Omental fat pad (tissue), 3 donors: ENCODE measurements at regions not wholly inside any gene's neighbourhood (a gene's known extent, or its start where the extent isn't known, plus 50 kb on each side); places are given as distances from the start of the nearest gene placed in this dataset.

ENCODE experiments used
- ATAC-seq: fragments of 150-250 bp; one replicate; pipeline ENCODE4 v1.9.1; 2016; ENCODE audit warnings: mild to moderate bottlenecking, moderate library complexity; ENCODE audit not compliant: low FRiP score
- DNase-seq: peaks from one replicate; pipeline ENCODE4 v3.0.0-alpha.2; 2019; ENCODE audit warnings: low spot score
- TF ChIP-seq, protein P1 (sequence below), 3 donors: fragments of 450-650 bp; IDR thresholded peaks; one replicate each; pipeline ENCODE4 v1.5.1; 2016 to 2017; ENCODE audit warnings: antibody characterized with exemption in 3 of 3, mild to moderate bottlenecking in 3 of 3, moderate library complexity in 2 of 3

DNA sequence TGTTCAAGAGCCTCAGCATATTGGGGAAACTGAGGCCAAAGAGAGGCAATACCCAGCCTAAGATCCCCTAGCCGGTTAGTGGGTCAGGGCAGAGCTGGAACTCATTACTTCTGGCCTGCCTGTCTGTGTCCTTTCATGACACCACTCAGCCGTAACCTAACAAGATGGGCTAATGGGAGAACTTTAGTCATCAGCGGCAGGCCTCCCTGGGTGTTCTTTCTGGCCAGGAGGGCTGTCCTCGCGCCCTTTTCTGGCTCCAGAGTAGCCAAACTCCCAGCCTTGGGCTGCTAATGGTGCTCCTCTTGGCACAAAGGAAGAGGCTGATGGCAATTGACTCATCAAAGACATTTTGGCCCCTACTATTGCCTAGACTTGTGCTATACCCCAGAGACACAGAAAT, 76.6 kb downstream of the NCR2 start:
- DNase-seq (no peak), ATAC-seq (no peak)
- TF ChIP-seq, protein P1, sequence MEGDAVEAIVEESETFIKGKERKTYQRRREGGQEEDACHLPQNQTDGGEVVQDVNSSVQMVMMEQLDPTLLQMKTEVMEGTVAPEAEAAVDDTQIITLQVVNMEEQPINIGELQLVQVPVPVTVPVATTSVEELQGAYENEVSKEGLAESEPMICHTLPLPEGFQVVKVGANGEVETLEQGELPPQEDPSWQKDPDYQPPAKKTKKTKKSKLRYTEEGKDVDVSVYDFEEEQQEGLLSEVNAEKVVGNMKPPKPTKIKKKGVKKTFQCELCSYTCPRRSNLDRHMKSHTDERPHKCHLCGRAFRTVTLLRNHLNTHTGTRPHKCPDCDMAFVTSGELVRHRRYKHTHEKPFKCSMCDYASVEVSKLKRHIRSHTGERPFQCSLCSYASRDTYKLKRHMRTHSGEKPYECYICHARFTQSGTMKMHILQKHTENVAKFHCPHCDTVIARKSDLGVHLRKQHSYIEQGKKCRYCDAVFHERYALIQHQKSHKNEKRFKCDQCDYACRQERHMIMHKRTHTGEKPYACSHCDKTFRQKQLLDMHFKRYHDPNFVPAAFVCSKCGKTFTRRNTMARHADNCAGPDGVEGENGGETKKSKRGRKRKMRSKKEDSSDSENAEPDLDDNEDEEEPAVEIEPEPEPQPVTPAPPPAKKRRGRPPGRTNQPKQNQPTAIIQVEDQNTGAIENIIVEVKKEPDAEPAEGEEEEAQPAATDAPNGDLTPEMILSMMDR (IDR thresholded peaks at IDR 0.05), result no peak

DNA sequence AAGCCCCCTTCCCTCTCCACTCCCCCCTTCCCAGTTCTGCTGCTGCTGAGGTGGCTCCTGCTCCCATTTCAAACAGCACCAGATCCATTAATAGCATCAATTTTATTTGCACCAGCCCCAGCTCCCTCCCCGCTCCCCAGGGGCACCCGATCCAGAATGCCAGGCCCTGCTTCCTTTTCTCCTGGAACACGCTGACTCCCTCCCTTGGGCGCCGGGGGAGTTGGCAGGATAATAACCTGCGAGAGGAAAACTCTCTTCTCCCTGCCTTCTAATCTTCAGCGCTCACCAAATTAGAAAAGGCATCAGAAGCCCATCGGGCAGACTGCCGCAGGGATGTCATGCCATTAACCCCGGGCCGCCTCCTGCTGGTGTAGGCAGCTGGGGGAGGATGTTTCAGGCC, 77.8 kb downstream of the NCR2 start:
- TF ChIP-seq, protein P1 (IDR thresholded peaks at IDR 0.05), result no peak
- ATAC-seq, result no peak
- no peak for DNase-seq

DNA sequence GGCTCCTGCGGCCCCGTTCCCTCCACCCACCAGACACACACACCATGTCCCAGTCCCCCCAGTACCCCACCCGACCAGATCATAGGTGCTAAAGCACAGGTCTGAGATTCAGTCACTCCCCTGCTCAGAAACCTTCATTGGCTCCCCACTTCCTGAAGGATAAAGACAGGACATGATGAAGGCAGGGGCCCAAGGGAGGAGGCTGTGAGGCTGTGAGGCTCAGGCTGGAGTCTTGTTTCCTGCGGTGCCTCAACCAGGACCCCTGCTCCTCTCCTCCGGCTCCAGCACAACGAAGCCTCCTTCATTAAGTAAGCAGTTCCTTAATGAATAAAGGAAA, 81.1 kb downstream of the NCR2 start:
- DNase-seq (no peak), ATAC-seq (no peak)
- TF ChIP-seq, protein P1 (IDR thresholded peaks at IDR 0.05), result no peak

DNA sequence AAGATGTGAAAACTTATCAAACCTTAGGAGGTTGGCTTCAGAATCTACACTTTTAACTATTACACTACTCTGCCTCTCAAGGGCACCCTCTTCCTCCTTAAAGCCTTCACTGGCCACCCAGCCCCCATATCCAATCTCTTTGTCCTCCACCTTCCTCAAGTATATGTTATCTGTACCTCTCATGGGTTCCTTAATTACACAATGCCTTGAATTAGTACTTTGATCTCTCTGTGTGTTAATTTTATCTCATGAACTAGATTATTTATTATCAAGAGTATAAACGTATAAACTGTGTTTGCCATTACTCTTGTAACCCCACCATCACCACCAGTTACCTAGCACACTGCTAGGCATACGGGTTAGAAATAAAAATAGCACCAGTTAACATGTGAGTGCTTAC, 83.3 kb downstream of the NCR2 start:
- DNase-seq (no peak), ATAC-seq (no peak)
- TF ChIP-seq, protein P1 (IDR thresholded peaks at IDR 0.05), result no peak

DNA sequence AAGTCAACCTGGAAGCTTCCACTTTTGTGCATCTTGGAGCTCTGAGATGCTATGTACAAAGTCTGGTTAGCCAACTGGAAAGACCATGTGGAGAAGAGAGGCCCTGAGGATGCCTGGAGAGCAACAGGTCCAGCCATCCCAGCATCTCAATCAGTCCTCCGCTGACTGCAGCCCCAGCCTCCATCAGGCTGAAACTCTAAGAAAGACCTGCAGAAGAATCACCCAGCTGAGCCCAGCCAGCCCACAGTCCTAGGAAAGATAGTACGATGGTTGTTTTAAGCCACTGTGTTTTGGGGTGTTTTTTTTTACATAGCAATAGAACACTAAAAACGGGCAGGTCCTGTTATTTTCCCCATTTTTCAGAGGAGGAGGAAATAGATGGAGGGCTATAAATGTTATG, 84.0 kb downstream of the NCR2 start:
- DNase-seq, result no peak
- ATAC-seq, result no peak
- TF ChIP-seq, protein P1 (IDR thresholded peaks at IDR 0.05), result no peak

DNA sequence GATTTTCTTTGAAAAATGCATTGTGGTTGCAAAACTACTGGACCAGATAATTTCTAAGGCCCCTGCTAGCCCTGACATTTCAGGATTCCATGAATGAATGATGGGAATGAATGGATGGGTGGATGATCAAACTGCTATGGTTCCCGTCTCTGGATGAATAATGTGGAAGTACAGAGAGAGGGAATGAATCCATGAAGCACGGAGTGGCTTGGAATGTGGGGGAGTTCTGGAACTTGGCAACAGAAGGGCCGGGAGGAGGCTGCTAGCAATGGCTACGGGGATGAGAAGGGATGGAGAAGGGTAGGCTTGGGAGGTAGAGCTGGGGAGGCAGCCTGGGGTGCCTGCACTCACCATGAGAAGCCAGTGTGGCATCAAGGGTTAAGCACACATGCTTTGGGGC, 84.8 kb downstream of the NCR2 start:
- DNase-seq, result no peak
- no peak for ATAC-seq
- TF ChIP-seq, protein P1 (IDR thresholded peaks at IDR 0.05), result no peak

DNA sequence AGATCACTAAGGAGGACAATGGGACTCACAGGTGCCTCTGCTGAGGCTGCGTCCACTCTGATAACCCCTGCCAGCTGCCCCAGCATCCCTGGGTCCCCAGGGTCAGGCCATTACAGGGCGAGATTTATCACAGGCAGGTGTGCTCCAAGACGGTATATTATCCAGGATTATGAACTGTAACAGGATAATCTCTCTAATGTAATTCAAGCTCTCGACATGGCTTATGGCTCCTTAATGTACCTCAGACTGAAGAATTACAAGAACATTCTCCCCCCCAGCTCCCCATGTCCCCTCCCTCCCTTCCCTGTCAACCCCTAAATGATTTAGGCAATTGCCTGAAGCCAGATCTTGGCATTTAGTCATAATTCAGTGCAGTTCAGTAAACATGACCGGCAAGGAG, 86.8 kb downstream of the NCR2 start:
- DNase-seq (no peak), ATAC-seq (no peak)
- TF ChIP-seq, protein P1 (IDR thresholded peaks at IDR 0.05), result no peak
